DOHH2 (cell line): ENCODE measurements at regions not wholly inside any gene's neighbourhood (a gene's known extent, or its start where the extent isn't known, plus 50 kb on each side); places are given as distances from the start of the nearest gene placed in this dataset.

ENCODE experiments used
- H3F3A ChIP-seq: fragments of 200-600 bp; sonication (generic), shearing (Covaris generic); 2 replicates; pipeline ENCODE4 v1.6.0; 2016; ENCODE audit warnings: antibody characterized with exemption, mild to moderate bottlenecking; ENCODE audit not compliant: control insufficient read depth, insufficient read depth
- H3K27ac ChIP-seq: fragments of 200-600 bp; sonication (generic); 2 replicates; pipeline ENCODE4 v1.5.1; 2014; ENCODE audit warnings: low read depth, mild to moderate bottlenecking, low read length, moderate library complexity
- H3K27me3 ChIP-seq: fragments of 200-600 bp; sonication (generic); 2 replicates; pipeline ENCODE4 v1.6.1; 2014; ENCODE audit warnings: mild to moderate bottlenecking, low read length, mixed read lengths; ENCODE audit not compliant: control insufficient read depth
- H3K36me3 ChIP-seq: fragments of 200-600 bp; sonication (generic); 2 replicates; pipeline ENCODE4 v1.6.1; 2014; ENCODE audit warnings: mild to moderate bottlenecking, low read length, moderate library complexity, mixed read lengths; ENCODE audit not compliant: control insufficient read depth
- H3K4me1 ChIP-seq: fragments of 200-600 bp; sonication (generic); 2 replicates; pipeline ENCODE4 v1.6.1; 2014; ENCODE audit warnings: mild to moderate bottlenecking, low read length, mixed read lengths; ENCODE audit not compliant: control insufficient read depth
- H3K4me2 ChIP-seq: fragments of 200-600 bp; sonication (generic); 2 replicates; pipeline ENCODE4 v1.6.0; 2014; ENCODE audit warnings: mild to moderate bottlenecking, low read length, moderate library complexity
- H3K4me3 ChIP-seq: fragments of 200-600 bp; sonication (generic); 2 replicates; pipeline ENCODE4 v1.5.1; 2014; ENCODE audit warnings: mild to moderate bottlenecking, low read length, mixed read lengths
- H3K79me2 ChIP-seq: fragments of 200-600 bp; sonication (generic); 2 replicates; pipeline ENCODE4 v1.6.1; 2014; ENCODE audit warnings: mild to moderate bottlenecking, low read length, mixed read lengths; ENCODE audit not compliant: control insufficient read depth
- H3K9me2 ChIP-seq: fragments of 200-600 bp; sonication (generic); replicated peaks from 2 replicates; pipeline ENCODE4 v1.6.1; 2014; ENCODE audit warnings: mild to moderate bottlenecking, low read length, mixed read lengths; ENCODE audit not compliant: control insufficient read depth
- H3K9me3 ChIP-seq: fragments of 200-600 bp; sonication (generic); 2 replicates; pipeline ENCODE4 v1.6.1; 2014; ENCODE audit warnings: antibody characterized with exemption, low read length, mixed read lengths; ENCODE audit not compliant: control insufficient read depth, insufficient read depth
- H4K20me1 ChIP-seq: fragments of 200-600 bp; sonication (generic); 2 replicates; pipeline ENCODE4 v1.6.0; 2014; ENCODE audit warnings: low read depth, mild to moderate bottlenecking, antibody characterized with exemption, low read length, moderate library complexity; ENCODE audit not compliant: control insufficient read depth, insufficient read depth
- CTCF ChIP-seq: fragments of 200-600 bp; sonication (generic); IDR thresholded peaks from one replicate; pipeline ENCODE4 v1.5.1; 2014; ENCODE audit warnings: antibody characterized with exemption, mild to moderate bottlenecking, low read depth, low read length; ENCODE audit not compliant: poor library complexity, severe bottlenecking
- EZH2phosphoT487 ChIP-seq: fragments of 200-600 bp; sonication (generic); IDR thresholded peaks from 2 replicates; pipeline ENCODE4 v1.6.1; 2017; ENCODE audit warnings: borderline replicate concordance, mild to moderate bottlenecking, antibody characterized with exemption, low read length, moderate library complexity, mixed read lengths

- Histone ChIP-seq H3K9me2 (no peaks in the 10 kb centered on the region), H3K4me1 (no peaks in the 10 kb centered on the region), H3K4me3 (no peak overlapping the region), H3K79me2 (no peaks in the 10 kb centered on the region), H3K27ac (no peak overlapping the region), H3K36me3 (no peaks in the 10 kb centered on the region), H3K27me3 (peaks cover 2% of the 10 kb centered on the region), H3K9me3 (no peaks in the 10 kb centered on the region), H4K20me1 (no peaks in the 10 kb centered on the region), H3K4me2 (no peak overlapping the region), H3F3A (no peaks in the 10 kb centered on the region)
- no peak for TF ChIP-seq EZH2phosphoT487
- TF ChIP-seq CTCF = no peak
Observed at GRCh38 chr9:105057551-105057950, 129.6 kb upstream of the ABCA1 start.

DNA sequence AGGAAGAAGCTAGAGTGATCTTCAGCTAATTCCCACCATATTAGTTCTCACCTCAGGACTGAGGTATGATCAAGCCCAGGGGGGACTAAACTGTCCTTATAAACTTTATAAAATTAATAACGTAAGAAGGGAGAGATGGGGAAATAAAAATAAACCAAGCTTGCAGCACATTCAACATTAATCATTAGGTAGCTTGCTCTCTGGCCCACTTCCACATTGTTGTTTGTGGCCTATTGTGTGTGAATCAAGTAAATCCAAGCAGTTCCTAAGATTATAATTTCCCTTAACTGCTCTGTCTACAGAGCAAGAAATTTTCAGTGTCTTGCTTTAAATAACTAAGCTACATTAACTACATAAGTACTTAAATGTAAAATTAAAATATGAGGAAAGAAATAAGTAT lies 131.3 kb upstream of the ABCA1 start:
- Histone ChIP-seq H3F3A (no peaks in the 10 kb centered on the region), H3K36me3 (no peaks in the 10 kb centered on the region), H4K20me1 (no peaks in the 10 kb centered on the region), H3K4me2 (no peak overlapping the region), H3K4me3 (no peak overlapping the region), H3K27me3 (peaks cover 5% of the 10 kb centered on the region; the same call in 1 of the 2 replicates), H3K4me1 (no peaks in the 10 kb centered on the region; the same call in 1 of the 2 replicates), H3K79me2 (no peaks in the 10 kb centered on the region), H3K27ac (no peak overlapping the region), H3K9me2 (no peaks in the 10 kb centered on the region), H3K9me3 (no peaks in the 10 kb centered on the region)
- TF ChIP-seq CTCF (no peak), EZH2phosphoT487 (no peak)

DNA sequence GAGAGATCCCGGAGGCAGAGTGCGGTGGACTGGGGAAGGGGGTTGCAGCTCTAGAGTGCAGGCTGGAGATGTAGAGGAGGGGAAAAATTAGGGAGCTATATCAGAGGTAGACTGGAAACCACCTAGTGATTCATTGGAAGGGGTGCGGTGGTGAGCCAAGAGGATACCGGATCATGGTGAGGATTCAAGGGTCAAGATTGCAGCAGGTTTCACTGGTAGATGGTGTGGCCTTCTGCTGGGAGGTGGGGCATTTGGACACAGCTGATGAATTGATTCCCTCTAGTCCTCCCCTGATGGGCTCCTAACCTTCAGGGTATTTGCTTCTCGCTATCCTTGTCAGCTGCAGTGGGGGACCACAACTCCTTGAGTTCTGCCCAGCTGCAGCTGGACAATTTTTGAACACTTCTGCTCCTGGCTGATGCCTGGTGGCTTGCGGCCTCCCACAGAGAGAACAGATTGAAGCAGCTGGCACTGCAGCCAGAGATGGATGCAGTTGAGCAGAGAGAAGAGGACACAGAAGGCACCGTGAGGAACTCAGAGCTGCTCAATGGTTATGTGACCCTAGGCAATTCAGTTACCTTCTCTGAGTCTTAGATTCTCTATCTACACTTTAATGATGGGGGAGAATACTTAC lies 134.4 kb upstream of the ABCA1 start:
- no peaks in the 10 kb centered on the region for H4K20me1 ChIP-seq
- no peaks in the 10 kb centered on the region for H3K79me2 ChIP-seq
- no peaks in the 10 kb centered on the region; the same call in 1 of the 2 replicates for H3K4me1 ChIP-seq
- no peaks in the 10 kb centered on the region for H3K9me3 ChIP-seq
- H3K4me2 ChIP-seq = no peak overlapping the region
- H3F3A ChIP-seq = no peaks in the 10 kb centered on the region
- no peaks in the 10 kb centered on the region for H3K36me3 ChIP-seq
- no peak overlapping the region for H3K27ac ChIP-seq
- H3K27me3 ChIP-seq = peaks cover 4% of the 10 kb centered on the region; the same call in 1 of the 2 replicates
- TF ChIP-seq CTCF = no peak
- TF ChIP-seq EZH2phosphoT487 = no peak
- no peak overlapping the region for H3K4me3 ChIP-seq
- no peaks in the 10 kb centered on the region for H3K9me2 ChIP-seq
